ENCODE measurements at regions not wholly inside any gene's neighbourhood (a gene's known extent, or its start where the extent isn't known, plus 50 kb on each side); places are given as distances from the start of the nearest gene placed in this dataset.

GRCh38 chr1:232316864-232317263 is 313.1 kb downstream of the SIPA1L2 start:
- no peak overlapping the region for H2BK20ac ChIP-seq (ENCODE audit: low read length)
- no peak overlapping the region for H4K91ac ChIP-seq (replicated peaks; ENCODE audit: insufficient read length, low read length)
- DNase-seq (ENCODE audit: low read depth in 1 of 2, low spot score in 2 of 2) = no peak
- H3K4me2 ChIP-seq (ENCODE audit: insufficient read depth in 1 of 2, low read depth in 2 of 2, low read length in 2 of 2) = no peak overlapping the region
- no peak overlapping the region for H2BK15ac ChIP-seq (ENCODE audit: low read length)
- CTCF ChIA-PET (ENCODE audit: partially characterized antibody) = no interaction called here
- H4K20me1 ChIP-seq (replicated peaks in 1 of 2; ENCODE audit: control insufficient read depth in 1 of 2, insufficient read depth in 2 of 2, low read length in 2 of 2) = no peaks in the 10 kb centered on the region
- no peaks in the 10 kb centered on the region for H3K36me3 ChIP-seq (ENCODE audit: control insufficient read depth in 2 of 4, insufficient read depth in 4 of 4, low read length in 3 of 4)
- H4K8ac ChIP-seq (ENCODE audit: extremely low read depth, insufficient read depth, low read length) = no peak overlapping the region
- no peak overlapping the region for H3K4me3 ChIP-seq (ENCODE audit: extremely low read depth in 1 of 4, insufficient read depth in 2 of 4, low read depth in 3 of 4, low read length in 4 of 4)
- H2BK5ac ChIP-seq (ENCODE audit: low read depth, low read length) = no peak overlapping the region
- H2BK12ac ChIP-seq (ENCODE audit: low read depth, low read length) = no peak overlapping the region
- POLR2A ChIA-PET (ENCODE audit: partially characterized antibody) = no interaction called here
- FAIRE-seq = no peak
- H3K18ac ChIP-seq (ENCODE audit: extremely low read depth, low read length) = no peak overlapping the region
- H3K79me1 ChIP-seq (ENCODE audit: low read depth, low read length) = no peaks in the 10 kb centered on the region
- peaks cover 2% of the 10 kb centered on the region; the same call in 1 of the 2 replicates for H3K23me2 ChIP-seq (ENCODE audit: low read depth, low read length)
- H2AK5ac ChIP-seq (ENCODE audit: low read depth, low read length) = no peak overlapping the region
- no peak overlapping the region for H3K27ac ChIP-seq (ENCODE audit: low read depth, low read length)
- H3K14ac ChIP-seq (ENCODE audit: insufficient read length) = no peak overlapping the region
- H3K4me1 ChIP-seq (replicated peaks in 1 of 4; ENCODE audit: control insufficient read depth in 3 of 4, insufficient read depth in 4 of 4, low read length in 3 of 4) = no peaks in the 10 kb centered on the region
- H3K79me2 ChIP-seq (ENCODE audit: control insufficient read depth in 1 of 2, insufficient read depth in 2 of 2, low read length in 2 of 2) = no peaks in the 10 kb centered on the region
- no peak overlapping the region for H2BK120ac ChIP-seq (replicated peaks; ENCODE audit: low read depth, low read length)
- H3K9me3 ChIP-seq (ENCODE audit: insufficient read depth in 2 of 2, low read depth in 1 of 2, low read length in 1 of 2) = peaks cover 0 to 8% of the 10 kb centered on the region in 2 experiments; a peak in 1 of 4 replicates
- H3K56ac ChIP-seq (replicated peaks; ENCODE audit: insufficient read length, low read depth, low read length) = no peak overlapping the region
- H3K4ac ChIP-seq (replicated peaks; ENCODE audit: insufficient read length, low read depth, low read length) = no peak overlapping the region
- H4K5ac ChIP-seq (ENCODE audit: insufficient read length, low read depth, low read length) = no peak overlapping the region
- no peak overlapping the region for H3K9ac ChIP-seq (replicated peaks in 1 of 4; ENCODE audit: extremely low read depth in 1 of 4, low read depth in 3 of 4, low read length in 3 of 4)
- H3K27me3 ChIP-seq (replicated peaks in 1 of 4; ENCODE audit: control insufficient read depth in 3 of 4, extremely low read depth in 1 of 4, insufficient read depth in 3 of 4, low read length in 3 of 4) = no peaks in the 10 kb centered on the region
- H2AFZ ChIP-seq (ENCODE audit: low read length) = no peak overlapping the region
- no peak overlapping the region for H3K23ac ChIP-seq (ENCODE audit: insufficient read length)
- TF ChIP-seq KDM5A (IDR thresholded peaks at IDR 0.05; ENCODE audit: low read length) (no peak), SP2 (IDR thresholded peaks at IDR 0.05; ENCODE audit: low read length) (no peak), JUND (IDR thresholded peaks at IDR 0.05; ENCODE audit: low read length) (no peak), EP300 (IDR thresholded peaks at IDR 0.05; ENCODE audit: borderline replicate concordance in 1 of 2, low read depth in 2 of 2, low read length in 2 of 2) (no peak), SIRT6 (IDR thresholded peaks at IDR 0.05; ENCODE audit: low read length) (no peak)

Data from H1 (cell line).